ENCODE measurements at regions not wholly inside any gene's neighbourhood (a gene's known extent, or its start where the extent isn't known, plus 50 kb on each side); places are given as distances from the start of the nearest gene placed in this dataset.

- H2BK12ac ChIP-seq (ENCODE audit: insufficient read length, low read depth, low read length) = no peak overlapping the region
- WGBS (ENCODE audit: extremely low coverage, insufficient read length, low lambda C conversion rate) = no CpG with 5 or more reads among the region's 3 CpGs
- no peak overlapping the region for H3K14ac ChIP-seq (ENCODE audit: insufficient read depth, low read length)
Observed at GRCh38 chr1:185421485-185422107, 104.6 kb upstream of the IVNS1ABP start.

More at GRCh38 chr1:185421485-185422107, 104.6 kb upstream of the IVNS1ABP start:
- H4K5ac ChIP-seq (ENCODE audit: insufficient read length, low read depth, low read length) = no peak overlapping the region
- H3K9me3 Mint-ChIP-seq = no peaks in the 10 kb centered on the region
- no peak overlapping the region for H3K23ac ChIP-seq (ENCODE audit: insufficient read length, low read depth, low read length)
- no peak overlapping the region for H2BK5ac ChIP-seq (ENCODE audit: insufficient read length, low read length)
- H3K36me3 Mint-ChIP-seq (ENCODE audit: insufficient read depth in 1 of 3, low read depth in 3 of 3) = no peaks in the 10 kb centered on the region
- no peaks in the 10 kb centered on the region for H3K27me3 Mint-ChIP-seq (ENCODE audit: low read depth)
- H3K27ac ChIP-seq (ENCODE audit: insufficient read length, low read depth, low read length) = no peak overlapping the region
- no peaks in the 10 kb centered on the region for H3K23me2 ChIP-seq (ENCODE audit: insufficient read length, low read depth, low read length, poor library complexity, severe bottlenecking)
- H3K27me3 ChIP-seq (ENCODE audit: insufficient read depth, low read length) = no peaks in the 10 kb centered on the region
- H3K4me1 Mint-ChIP-seq = peaks cover 0 to 2% of the 10 kb centered on the region in 2 experiments; a peak in 1 of 4 replicates
- no peak overlapping the region for H3K27ac Mint-ChIP-seq
- DNase-seq = no peak
- no peaks in the 10 kb centered on the region for H3K79me2 ChIP-seq (ENCODE audit: insufficient read depth, low read length)
- no peak overlapping the region for H3K9ac ChIP-seq (ENCODE audit: extremely low read depth, insufficient read length, low read length)
- no peak overlapping the region for H3K56ac ChIP-seq (ENCODE audit: insufficient read length, low read depth, low read length)
- no peaks in the 10 kb centered on the region for H3K9me3 ChIP-seq (ENCODE audit: control insufficient read depth, low read depth, low read length)
- no peak overlapping the region for H3K4ac ChIP-seq (ENCODE audit: low read depth, low read length)
- H2BK20ac ChIP-seq (ENCODE audit: low read depth, low read length, poor library complexity, severe bottlenecking) = no peak overlapping the region
- H3K79me1 ChIP-seq (ENCODE audit: insufficient read depth, low read depth, low read length, poor library complexity, severe bottlenecking) = no peaks in the 10 kb centered on the region
- no peaks in the 10 kb centered on the region for H4K20me1 ChIP-seq (ENCODE audit: control insufficient read depth, insufficient read depth, insufficient read length)
- no peak for TF ChIP-seq CTCF (conservative IDR thresholded peaks at IDR 0.05)
- H4K91ac ChIP-seq (ENCODE audit: insufficient read length, low read depth, low read length) = no peak overlapping the region
- no peak overlapping the region for H2BK15ac ChIP-seq (ENCODE audit: low read depth, low read length)
- no peak overlapping the region for H3K4me2 ChIP-seq (ENCODE audit: insufficient read depth, insufficient read length, low read length)
- no peaks in the 10 kb centered on the region for H3K4me1 ChIP-seq (ENCODE audit: insufficient read depth, low read length)
- H3K18ac ChIP-seq (ENCODE audit: insufficient read length, low read depth, low read length) = no peak overlapping the region
- no peak overlapping the region for H2BK120ac ChIP-seq (ENCODE audit: low read depth, low read length, poor library complexity, severe bottlenecking)
- H3T11ph ChIP-seq (ENCODE audit: low read length) = no peak overlapping the region
- no peak overlapping the region for H2AFZ ChIP-seq (ENCODE audit: low read length)
- H4K8ac ChIP-seq (replicated peaks; ENCODE audit: insufficient read length, low read depth, low read length) = no peak overlapping the region
- H2AK5ac ChIP-seq (ENCODE audit: insufficient read length, low read length) = no peak overlapping the region
- H3K4me3 Mint-ChIP-seq = no peak overlapping the region

Measured in H9 (cell line).